Fibroblast of gingiva (primary cell): ENCODE measurements at regions not wholly inside any gene's neighbourhood (a gene's known extent, or its start where the extent isn't known, plus 50 kb on each side); places are given as distances from the start of the nearest gene placed in this dataset.
"Not testable (repeated sequence)": the region's sequence is repeated elsewhere in the genome, so short reads cannot be mapped to it uniquely, and the experiment has no call there.

Experiments
- DNase-seq: peaks from one replicate; pipeline ENCODE4 v3.0.0-alpha.2; 2011; ENCODE audit warnings: low read depth

DNA sequence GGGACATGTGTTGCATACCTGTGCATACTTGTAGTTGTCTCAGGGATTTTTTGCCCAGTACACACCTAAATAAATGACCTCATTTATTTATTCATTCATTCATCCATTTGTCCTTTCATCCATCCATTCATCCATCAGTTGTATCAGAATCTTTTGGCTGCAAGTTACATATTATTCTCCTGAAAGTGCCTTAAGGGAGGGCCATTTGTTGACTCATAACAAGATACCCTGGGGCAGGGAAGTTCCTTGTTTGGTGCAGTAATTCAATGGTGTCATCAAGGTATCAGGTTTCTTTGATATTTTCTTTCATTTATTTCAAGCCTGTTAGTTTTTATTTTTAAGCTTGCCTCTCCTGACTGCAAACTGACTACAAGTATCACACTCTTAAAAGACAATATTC is 597.9 kb upstream of the TLE4 start:
- DNase-seq, result peak; percentile 58

- no peak for DNase-seq
Observed at GRCh38 chr9:78982849-78983248, 588.9 kb upstream of the TLE4 start.

- no peak for DNase-seq
Observed at GRCh38 chr9:78985084-78985738, 586.6 kb upstream of the TLE4 start.

DNA sequence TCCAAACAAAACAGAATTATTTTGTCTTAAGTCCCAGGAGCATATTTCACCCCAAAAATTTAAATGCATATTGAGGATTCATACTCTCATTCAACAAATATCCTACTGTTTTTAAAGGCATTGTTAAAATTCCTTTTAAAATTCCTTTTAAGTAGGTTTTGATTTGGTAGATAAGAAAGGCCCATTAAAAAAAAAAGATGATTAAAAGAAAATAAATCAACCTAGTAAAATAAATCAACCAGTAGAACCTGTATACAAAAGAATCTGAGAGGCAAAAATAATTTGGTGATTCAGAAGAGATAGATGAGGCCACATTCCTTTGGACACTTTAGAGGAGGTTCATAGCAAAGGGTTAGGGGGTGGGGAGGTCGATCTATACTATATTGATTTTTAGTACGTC is 585.3 kb upstream of the TLE4 start:
- no peak for DNase-seq

DNA sequence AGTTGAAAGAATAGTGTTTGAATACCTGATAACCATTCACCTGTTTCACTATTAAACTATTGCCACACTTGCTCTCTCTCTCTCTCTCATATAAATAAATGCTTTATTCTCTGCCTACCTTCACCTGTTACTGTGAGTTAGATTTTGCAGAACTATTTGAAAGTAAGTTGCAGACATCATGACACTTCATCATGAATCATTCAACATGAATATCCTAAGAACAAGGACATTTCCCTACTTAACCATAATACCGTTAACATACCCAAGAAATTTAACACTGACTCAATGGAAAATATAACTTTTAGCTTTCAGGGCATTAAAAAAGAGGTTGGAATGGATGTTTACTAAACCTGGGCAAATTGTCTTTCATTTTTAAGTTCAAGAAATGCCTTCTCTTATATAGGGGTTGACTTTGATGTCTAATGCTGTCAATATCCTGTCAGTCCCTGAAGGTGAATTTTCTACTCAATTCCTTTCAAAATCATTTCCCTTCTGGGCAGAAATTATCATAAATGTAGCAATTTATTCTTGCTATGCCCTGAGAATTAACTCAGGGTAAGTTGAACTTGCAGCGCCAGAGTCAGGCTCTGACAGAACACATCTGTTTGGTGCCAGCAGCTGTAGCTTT is 582.6 kb upstream of the TLE4 start:
- no peak for DNase-seq

DNA sequence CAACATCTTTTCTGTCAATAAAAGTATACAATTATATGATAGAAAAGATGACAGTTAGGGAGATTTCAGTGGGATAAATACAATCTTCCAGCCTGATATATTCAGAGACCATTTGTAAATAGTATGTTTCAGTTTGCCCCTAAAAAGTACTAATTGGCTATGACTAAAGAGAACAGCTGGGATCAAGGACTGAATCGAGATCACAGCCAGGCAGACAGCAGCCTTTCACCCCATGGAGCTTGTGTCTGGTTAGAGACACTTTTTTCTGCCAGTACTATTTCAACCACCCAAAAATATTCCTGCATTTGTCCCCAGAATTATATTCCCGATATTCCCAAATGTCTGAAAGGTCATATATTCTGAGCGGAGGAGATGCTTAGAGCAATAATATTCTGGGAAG is 577.3 kb upstream of the TLE4 start:
- DNase-seq, result no peak

DNA sequence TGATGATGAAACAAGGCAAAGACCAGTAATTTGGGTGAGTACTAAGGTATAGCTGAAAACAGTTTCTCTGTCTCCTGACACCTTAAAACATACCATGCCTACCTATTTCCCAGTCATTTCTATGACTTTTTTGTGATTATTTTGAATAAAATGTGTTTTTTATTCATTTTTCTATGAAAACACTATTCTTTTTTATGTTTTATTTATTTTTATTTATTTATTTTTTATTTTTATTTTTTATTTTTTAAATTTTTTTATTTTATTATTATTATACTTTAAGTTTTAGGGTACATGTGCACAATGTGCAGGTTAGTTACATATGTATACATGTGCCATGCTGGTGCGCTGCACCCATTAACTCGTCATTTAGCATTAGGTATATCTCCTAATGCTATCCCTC is 576.8 kb upstream of the TLE4 start:
- not testable (repeated sequence) for DNase-seq

GRCh38 chr9:78997296-78997695 is 574.5 kb upstream of the TLE4 start:
- no peak for DNase-seq

DNA sequence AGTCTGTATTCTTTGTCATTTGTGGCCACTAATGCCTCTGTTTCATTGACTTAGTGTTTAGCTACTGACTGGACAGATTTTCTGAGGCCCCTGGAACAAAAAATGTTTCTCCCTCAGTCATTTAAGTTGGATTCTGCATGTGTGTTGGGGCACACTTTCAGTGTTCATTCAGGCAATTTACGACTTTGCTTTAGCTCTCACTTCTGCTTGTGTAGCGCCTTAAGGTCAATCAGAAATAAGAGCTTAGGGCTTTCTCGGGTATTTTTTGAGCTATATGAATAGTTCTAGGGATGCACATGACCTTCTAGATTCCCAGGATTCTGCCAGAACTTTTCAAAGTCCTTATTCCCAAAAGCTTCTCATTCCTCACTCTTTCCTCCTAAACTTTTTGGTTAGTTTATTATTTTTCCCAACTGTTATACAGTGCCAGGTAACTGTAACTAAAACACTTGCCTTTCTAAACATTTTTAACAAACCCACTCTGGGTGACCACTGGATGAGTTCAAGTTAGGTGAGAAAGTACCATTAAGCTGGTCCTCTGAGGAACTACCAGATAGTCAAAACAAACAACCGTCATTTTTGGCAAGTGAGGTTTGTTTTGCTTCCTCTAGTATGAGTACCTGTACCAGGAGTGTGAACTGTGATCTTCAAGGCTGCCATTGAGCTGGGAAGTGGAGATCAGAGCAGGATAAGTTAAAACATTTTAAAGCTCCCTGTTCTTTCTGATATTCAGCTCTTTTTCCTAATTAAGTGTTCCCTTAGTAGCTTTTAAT is 571.3 kb upstream of the TLE4 start:
- DNase-seq, result no peak

DNA sequence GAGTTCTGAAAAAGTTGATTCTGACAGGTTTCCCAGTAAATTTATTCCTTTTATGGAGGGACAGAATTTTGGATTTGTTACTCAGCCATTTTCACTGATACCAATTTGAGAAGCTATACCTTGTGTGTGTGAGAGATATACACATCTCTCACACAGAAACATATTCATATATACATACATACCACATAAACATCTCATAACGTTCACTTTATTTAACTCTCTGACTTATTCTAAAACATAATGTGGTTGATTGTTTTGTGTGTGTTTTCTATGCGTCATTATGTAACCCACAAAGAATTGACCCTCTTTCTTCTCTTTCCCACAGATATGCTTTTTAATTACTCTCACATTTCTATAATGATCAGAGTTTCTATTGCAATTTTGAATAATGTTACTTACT is 570.8 kb upstream of the TLE4 start:
- DNase-seq, result no peak

DNA sequence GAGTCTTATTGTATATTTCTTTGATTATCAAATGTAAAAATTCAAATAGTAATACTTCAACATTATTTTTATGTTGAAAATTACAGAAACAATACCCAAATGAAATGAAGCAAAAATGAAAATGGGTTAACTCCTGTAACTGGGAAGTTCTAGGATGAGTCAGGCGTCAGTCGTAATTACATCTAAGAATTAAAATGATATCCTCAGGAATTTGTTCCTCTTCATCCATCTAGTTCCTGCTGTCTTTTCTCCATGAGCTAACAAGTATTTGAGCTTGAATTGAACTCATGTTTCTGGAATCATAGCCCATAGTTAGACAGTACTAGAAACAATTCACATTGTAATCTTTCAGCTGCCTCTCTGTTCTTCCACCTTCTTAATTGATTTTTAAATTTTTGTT is 568.3 kb upstream of the TLE4 start:
- DNase-seq, result no peak

DNA sequence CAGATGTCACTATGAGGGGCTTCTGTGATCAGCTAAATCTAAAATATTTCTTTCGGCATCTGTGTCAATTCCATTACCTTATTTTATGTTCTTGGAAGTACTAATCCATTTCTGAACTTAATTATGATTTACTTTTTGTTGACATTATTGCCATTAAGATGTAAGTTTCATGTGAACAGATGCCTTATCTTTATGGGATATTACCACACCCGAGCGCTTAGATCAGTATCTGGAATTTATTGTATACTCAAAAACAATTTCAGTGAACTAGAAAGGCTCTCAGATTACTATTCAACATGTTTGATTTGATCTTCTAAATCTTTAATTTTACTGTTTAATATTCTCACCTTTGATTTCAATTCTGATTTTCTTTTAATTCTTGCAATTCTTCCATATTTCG is 567.7 kb upstream of the TLE4 start:
- no peak for DNase-seq

GRCh38 chr9:79006546-79006945 is 565.2 kb upstream of the TLE4 start:
- no peak for DNase-seq

GRCh38 chr9:79007701-79008483 is 563.9 kb upstream of the TLE4 start:
- no peak for DNase-seq

DNA sequence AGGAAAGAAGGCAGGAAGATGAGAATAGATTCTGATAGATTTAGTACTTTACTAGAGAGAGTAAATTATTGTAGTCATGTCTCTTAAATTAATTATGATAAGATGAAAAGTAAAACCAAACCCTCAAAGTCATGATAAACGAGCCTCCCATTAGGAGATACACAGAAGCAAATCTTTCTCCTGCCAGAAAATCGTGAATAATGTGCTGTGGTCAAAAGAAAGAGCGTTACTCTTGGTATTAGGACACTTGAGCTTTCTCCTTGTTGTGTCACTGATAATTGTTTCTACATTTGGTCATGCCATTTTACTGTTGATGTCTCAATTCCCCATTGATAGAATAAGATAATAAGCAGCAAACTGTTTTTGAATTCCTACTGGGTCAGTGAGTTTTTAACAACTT is 562.8 kb upstream of the TLE4 start:
- no peak for DNase-seq

DNA sequence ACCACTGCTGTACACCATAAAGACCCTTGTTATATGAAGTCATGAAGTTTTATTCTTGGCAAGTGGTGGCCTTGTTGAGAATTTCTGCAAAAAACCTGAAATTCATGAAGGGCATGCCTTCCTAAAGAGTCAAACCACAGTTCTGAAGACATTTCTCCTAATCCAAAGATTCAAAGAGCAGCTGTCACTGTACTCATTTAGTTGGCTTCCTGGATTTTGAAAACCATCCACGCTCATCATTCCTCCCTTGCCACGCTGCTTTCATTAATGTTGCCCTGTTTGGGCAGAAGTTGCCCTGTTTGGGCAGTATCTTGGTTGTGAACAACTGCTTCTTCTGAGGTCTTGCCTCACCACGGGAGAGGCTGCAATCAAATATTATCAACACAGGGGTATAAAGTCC is 560.3 kb upstream of the TLE4 start:
- DNase-seq, result no peak

DNA sequence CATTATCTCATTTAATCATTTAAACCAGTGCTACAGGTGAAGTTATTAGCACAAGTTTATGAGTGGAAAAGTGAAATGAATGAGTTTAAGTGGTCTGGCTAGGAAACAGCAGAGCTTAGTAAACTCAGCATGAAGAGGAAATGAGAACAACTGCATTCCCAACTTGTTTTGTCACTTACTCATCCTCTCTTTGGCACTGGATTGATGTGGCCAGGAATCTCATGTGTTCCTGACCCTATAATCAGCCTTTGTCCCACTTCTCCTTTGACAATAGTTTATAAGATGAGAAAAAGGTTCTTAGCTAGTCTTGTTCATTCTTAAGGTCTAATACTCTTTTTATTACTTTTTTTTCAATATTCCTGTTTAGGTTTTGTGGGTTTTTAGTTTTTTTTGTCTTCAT is 559.2 kb upstream of the TLE4 start:
- peak; percentile 45 for DNase-seq

GRCh38 chr9:79013715-79014610 is 557.8 kb upstream of the TLE4 start:
- no peak for DNase-seq

DNA sequence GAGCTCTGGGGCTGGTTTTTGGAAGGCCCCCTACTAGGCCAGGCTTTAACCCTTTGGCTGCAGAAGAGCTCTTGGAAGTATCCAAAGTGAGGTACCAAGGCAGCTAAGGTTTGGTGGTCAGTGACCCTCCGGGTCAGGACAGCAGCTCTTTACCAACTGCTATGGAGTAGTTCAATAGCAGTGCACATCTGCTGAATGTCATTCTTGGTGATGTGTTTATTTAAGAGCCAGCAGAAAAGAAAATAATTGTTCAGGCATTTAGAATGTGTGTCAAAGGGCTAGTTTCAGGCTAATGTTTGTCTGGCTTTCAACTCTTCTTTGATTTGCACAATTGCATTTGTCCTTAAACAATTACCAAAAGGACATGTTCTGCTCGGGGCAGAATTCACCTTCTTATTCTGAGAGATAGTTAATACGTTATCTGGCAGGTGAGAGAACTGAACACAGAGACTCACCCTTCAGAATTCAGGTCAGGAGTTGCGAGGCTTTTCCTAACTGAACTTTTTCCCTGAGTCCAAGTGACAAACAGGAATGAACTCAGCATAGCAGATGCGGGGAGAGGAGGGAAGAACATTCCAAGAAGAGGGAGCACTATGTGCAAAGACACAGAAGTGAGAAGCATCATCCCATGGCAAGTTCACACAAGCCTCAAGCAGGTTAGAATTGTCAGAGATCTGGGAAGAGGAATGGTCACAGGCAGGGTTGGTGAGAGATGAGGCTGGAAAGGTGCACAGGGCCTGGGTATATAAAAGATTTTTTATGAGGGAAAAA is 556.7 kb upstream of the TLE4 start:
- peak; percentile 17 for DNase-seq

- no peak for DNase-seq
Observed at GRCh38 chr9:79015951-79016350, 555.8 kb upstream of the TLE4 start.

DNA sequence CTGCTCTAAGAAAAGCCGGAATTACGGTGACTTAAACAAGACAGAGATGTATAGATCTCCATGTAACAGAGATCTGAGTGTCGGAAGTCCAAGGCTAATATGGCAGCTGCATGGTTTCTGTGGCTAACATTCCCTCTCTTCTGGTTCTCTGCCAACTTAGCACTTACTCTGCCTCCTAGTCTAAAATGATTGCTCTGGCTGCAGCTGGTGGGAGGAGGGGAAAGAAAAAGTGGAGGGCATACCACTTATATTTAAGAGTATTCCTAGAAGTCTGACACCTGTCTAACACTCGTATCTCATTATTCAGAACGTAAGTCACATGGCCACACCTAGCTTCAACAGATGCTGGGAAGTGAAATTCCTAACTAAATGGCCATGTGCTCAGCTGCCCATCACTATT is 551.5 kb upstream of the TLE4 start:
- DNase-seq, result no peak
